DOHH2 (cell line): ENCODE measurements at regions not wholly inside any gene's neighbourhood (a gene's known extent, or its start where the extent isn't known, plus 50 kb on each side); places are given as distances from the start of the nearest gene placed in this dataset.

Source experiments
- H3F3A ChIP-seq: fragments of 200-600 bp; sonication (generic), shearing (Covaris generic); 2 replicates; pipeline ENCODE4 v1.6.0; 2016; ENCODE audit warnings: antibody characterized with exemption, mild to moderate bottlenecking; ENCODE audit not compliant: control insufficient read depth, insufficient read depth
- H3K27ac ChIP-seq: fragments of 200-600 bp; sonication (generic); 2 replicates; pipeline ENCODE4 v1.5.1; 2014; ENCODE audit warnings: low read depth, mild to moderate bottlenecking, low read length, moderate library complexity
- H3K27me3 ChIP-seq: fragments of 200-600 bp; sonication (generic); 2 replicates; pipeline ENCODE4 v1.6.1; 2014; ENCODE audit warnings: mild to moderate bottlenecking, low read length, mixed read lengths; ENCODE audit not compliant: control insufficient read depth
- H3K36me3 ChIP-seq: fragments of 200-600 bp; sonication (generic); 2 replicates; pipeline ENCODE4 v1.6.1; 2014; ENCODE audit warnings: mild to moderate bottlenecking, low read length, moderate library complexity, mixed read lengths; ENCODE audit not compliant: control insufficient read depth
- H3K4me1 ChIP-seq: fragments of 200-600 bp; sonication (generic); 2 replicates; pipeline ENCODE4 v1.6.1; 2014; ENCODE audit warnings: mild to moderate bottlenecking, low read length, mixed read lengths; ENCODE audit not compliant: control insufficient read depth
- H3K4me2 ChIP-seq: fragments of 200-600 bp; sonication (generic); 2 replicates; pipeline ENCODE4 v1.6.0; 2014; ENCODE audit warnings: mild to moderate bottlenecking, low read length, moderate library complexity
- H3K4me3 ChIP-seq: fragments of 200-600 bp; sonication (generic); 2 replicates; pipeline ENCODE4 v1.5.1; 2014; ENCODE audit warnings: mild to moderate bottlenecking, low read length, mixed read lengths
- H3K79me2 ChIP-seq: fragments of 200-600 bp; sonication (generic); 2 replicates; pipeline ENCODE4 v1.6.1; 2014; ENCODE audit warnings: mild to moderate bottlenecking, low read length, mixed read lengths; ENCODE audit not compliant: control insufficient read depth
- H3K9me2 ChIP-seq: fragments of 200-600 bp; sonication (generic); replicated peaks from 2 replicates; pipeline ENCODE4 v1.6.1; 2014; ENCODE audit warnings: mild to moderate bottlenecking, low read length, mixed read lengths; ENCODE audit not compliant: control insufficient read depth
- H3K9me3 ChIP-seq: fragments of 200-600 bp; sonication (generic); 2 replicates; pipeline ENCODE4 v1.6.1; 2014; ENCODE audit warnings: antibody characterized with exemption, low read length, mixed read lengths; ENCODE audit not compliant: control insufficient read depth, insufficient read depth
- H4K20me1 ChIP-seq: fragments of 200-600 bp; sonication (generic); 2 replicates; pipeline ENCODE4 v1.6.0; 2014; ENCODE audit warnings: low read depth, mild to moderate bottlenecking, antibody characterized with exemption, low read length, moderate library complexity; ENCODE audit not compliant: control insufficient read depth, insufficient read depth
- CTCF ChIP-seq: fragments of 200-600 bp; sonication (generic); IDR thresholded peaks from one replicate; pipeline ENCODE4 v1.5.1; 2014; ENCODE audit warnings: antibody characterized with exemption, mild to moderate bottlenecking, low read depth, low read length; ENCODE audit not compliant: poor library complexity, severe bottlenecking
- EZH2phosphoT487 ChIP-seq: fragments of 200-600 bp; sonication (generic); IDR thresholded peaks from 2 replicates; pipeline ENCODE4 v1.6.1; 2017; ENCODE audit warnings: borderline replicate concordance, mild to moderate bottlenecking, antibody characterized with exemption, low read length, moderate library complexity, mixed read lengths

- Histone ChIP-seq H3K79me2 (no peaks in the 10 kb centered on the region), H3K36me3 (no peaks in the 10 kb centered on the region), H3K9me2 (no peaks in the 10 kb centered on the region), H3K9me3 (no peaks in the 10 kb centered on the region), H3K4me3 (no peak overlapping the region), H3K27me3 (no peaks in the 10 kb centered on the region; the same call in 1 of the 2 replicates), H4K20me1 (no peaks in the 10 kb centered on the region), H3K4me2 (no peak overlapping the region), H3F3A (no peaks in the 10 kb centered on the region), H3K4me1 (no peaks in the 10 kb centered on the region), H3K27ac (no peak overlapping the region)
- TF ChIP-seq CTCF (no peak), EZH2phosphoT487 (no peak)
Measured at GRCh38 chr12:131357920-131358319, 353.0 kb upstream of the SFSWAP start.

- no peak overlapping the region for H3K4me3 ChIP-seq
- H3K27me3 ChIP-seq: no peaks in the 10 kb centered on the region; the same call in 1 of the 2 replicates
- H3K9me3 ChIP-seq: no peaks in the 10 kb centered on the region
- no peaks in the 10 kb centered on the region for H3K9me2 ChIP-seq
- TF ChIP-seq CTCF (no peak), EZH2phosphoT487 (no peak)
- H3K27ac ChIP-seq: no peak overlapping the region
- no peak overlapping the region for H3K4me2 ChIP-seq
- no peaks in the 10 kb centered on the region for H3K4me1 ChIP-seq
- no peaks in the 10 kb centered on the region for H4K20me1 ChIP-seq
- no peaks in the 10 kb centered on the region for H3K36me3 ChIP-seq
- no peaks in the 10 kb centered on the region for H3F3A ChIP-seq
- H3K79me2 ChIP-seq: no peaks in the 10 kb centered on the region
Measured at GRCh38 chr12:131362291-131363211, 348.3 kb upstream of the SFSWAP start.

GRCh38 chr12:131363393-131363792 lies 347.5 kb upstream of the SFSWAP start:
- no peaks in the 10 kb centered on the region for H3K9me3 ChIP-seq
- H3K27ac ChIP-seq: no peak overlapping the region
- no peak overlapping the region for H3K4me2 ChIP-seq
- no peak for TF ChIP-seq EZH2phosphoT487
- TF ChIP-seq CTCF: no peak
- H3K9me2 ChIP-seq: no peaks in the 10 kb centered on the region
- H3K4me1 ChIP-seq: no peaks in the 10 kb centered on the region
- no peaks in the 10 kb centered on the region for H3K36me3 ChIP-seq
- H3K27me3 ChIP-seq: no peaks in the 10 kb centered on the region; the same call in 1 of the 2 replicates
- H3F3A ChIP-seq: no peaks in the 10 kb centered on the region
- H4K20me1 ChIP-seq: no peaks in the 10 kb centered on the region
- no peaks in the 10 kb centered on the region for H3K79me2 ChIP-seq
- no peak overlapping the region for H3K4me3 ChIP-seq
